Omental fat pad (tissue), 3 donors: ENCODE measurements at regions not wholly inside any gene's neighbourhood (a gene's known extent, or its start where the extent isn't known, plus 50 kb on each side); places are given as distances from the start of the nearest gene placed in this dataset.
"Not testable (repeated sequence)": the region's sequence is repeated elsewhere in the genome, so short reads cannot be mapped to it uniquely, and the experiment has no call there.

Experiments
- ATAC-seq: fragments of 150-250 bp; one replicate; pipeline ENCODE4 v1.9.1; 2016; ENCODE audit warnings: mild to moderate bottlenecking, moderate library complexity; ENCODE audit not compliant: low FRiP score
- DNase-seq: peaks from one replicate; pipeline ENCODE4 v3.0.0-alpha.2; 2019; ENCODE audit warnings: low spot score
- TF ChIP-seq, protein P1 (sequence below), 3 donors: fragments of 450-650 bp; IDR thresholded peaks; one replicate each; pipeline ENCODE4 v1.5.1; 2016 to 2017; ENCODE audit warnings: antibody characterized with exemption in 3 of 3, mild to moderate bottlenecking in 3 of 3, moderate library complexity in 2 of 3

DNA sequence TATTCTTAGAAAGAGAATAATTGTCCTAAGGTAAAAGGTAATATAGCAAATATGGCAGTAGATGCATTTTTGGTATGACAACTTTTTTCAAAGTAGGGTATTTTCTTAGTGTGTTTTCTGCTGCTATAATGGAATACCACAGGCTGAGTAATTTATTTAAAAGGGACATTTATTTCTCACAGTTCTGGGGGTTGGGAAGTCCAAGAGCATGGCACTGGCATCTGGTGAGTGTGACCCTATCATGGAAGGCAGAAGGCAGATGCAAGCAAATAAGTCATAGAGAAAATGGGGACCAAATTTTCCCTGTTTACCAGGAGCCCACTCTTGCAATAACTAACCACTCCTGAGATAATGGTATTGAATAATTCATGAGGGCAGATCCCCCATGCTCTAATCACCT, 922.5 kb upstream of the MAN1A1 start:
- ATAC-seq (no peak), DNase-seq (no peak)
- TF ChIP-seq, protein P1, sequence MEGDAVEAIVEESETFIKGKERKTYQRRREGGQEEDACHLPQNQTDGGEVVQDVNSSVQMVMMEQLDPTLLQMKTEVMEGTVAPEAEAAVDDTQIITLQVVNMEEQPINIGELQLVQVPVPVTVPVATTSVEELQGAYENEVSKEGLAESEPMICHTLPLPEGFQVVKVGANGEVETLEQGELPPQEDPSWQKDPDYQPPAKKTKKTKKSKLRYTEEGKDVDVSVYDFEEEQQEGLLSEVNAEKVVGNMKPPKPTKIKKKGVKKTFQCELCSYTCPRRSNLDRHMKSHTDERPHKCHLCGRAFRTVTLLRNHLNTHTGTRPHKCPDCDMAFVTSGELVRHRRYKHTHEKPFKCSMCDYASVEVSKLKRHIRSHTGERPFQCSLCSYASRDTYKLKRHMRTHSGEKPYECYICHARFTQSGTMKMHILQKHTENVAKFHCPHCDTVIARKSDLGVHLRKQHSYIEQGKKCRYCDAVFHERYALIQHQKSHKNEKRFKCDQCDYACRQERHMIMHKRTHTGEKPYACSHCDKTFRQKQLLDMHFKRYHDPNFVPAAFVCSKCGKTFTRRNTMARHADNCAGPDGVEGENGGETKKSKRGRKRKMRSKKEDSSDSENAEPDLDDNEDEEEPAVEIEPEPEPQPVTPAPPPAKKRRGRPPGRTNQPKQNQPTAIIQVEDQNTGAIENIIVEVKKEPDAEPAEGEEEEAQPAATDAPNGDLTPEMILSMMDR (IDR thresholded peaks at IDR 0.05), result no peak

DNA sequence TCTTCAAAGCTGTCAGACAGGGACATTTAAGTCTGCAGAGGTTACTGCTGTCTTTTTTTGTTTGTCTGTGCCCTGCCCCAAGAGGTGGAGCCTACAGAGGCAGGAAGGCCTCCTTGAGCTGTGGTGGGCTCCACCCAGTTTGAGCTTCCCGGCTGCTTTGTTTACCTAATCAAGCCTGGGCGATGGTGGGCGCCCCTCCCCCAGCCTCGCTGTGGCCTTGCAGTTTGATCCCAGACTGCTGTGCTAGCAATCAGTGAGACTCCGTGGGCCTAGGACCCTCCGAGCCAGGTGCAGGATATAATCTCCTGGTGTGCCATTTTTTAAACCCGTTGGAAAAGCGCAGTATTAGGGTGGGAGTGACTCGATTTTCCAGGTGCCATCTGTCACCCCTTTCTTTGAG, 918.7 kb upstream of the MAN1A1 start:
- DNase-seq, ATAC-seq: not testable (repeated sequence)

DNA sequence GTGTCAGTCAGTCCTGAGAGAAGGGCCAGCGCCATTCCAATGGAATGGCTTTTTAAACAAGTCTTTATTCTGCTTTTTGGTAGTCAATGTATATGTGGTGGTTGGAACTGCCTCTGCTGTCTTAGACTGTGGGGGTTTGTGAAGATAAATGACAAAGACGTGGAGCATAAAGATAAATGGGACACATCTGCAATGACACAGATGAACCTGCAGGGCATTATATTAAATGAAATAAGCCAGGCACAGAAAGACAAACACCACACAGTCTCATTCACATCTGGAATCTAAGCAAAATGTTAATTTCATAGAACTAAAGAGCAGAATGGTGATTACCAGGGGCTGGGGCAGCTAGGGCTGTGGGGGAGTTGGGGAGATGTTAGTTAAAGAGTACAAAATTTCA, 912.8 kb upstream of the MAN1A1 start:
- TF ChIP-seq, protein P1 (IDR thresholded peaks at IDR 0.05), result no peak
- ATAC-seq (no peak), DNase-seq (no peak)

DNA sequence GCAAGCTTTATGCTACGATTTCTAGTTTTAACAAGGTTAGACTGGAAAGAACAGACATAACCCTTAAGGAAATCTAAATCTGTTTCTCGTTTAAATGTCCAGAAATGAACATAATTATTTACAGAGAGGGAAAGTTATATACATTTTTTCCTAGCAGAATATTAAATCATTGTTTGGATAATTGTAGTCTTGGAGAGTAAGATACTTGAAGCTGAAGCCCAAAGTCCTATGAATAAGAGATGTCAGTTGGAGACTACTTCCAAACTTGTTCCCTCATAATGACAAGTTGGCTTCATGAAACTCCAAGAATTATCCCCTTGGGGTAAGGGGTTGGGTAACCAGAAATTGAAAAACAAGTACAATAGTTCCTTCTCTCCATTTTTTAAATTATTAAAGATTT, 911.1 kb upstream of the MAN1A1 start:
- ATAC-seq, result no peak
- TF ChIP-seq, protein P1 (IDR thresholded peaks at IDR 0.05), result no peak
- no peak for DNase-seq

DNA sequence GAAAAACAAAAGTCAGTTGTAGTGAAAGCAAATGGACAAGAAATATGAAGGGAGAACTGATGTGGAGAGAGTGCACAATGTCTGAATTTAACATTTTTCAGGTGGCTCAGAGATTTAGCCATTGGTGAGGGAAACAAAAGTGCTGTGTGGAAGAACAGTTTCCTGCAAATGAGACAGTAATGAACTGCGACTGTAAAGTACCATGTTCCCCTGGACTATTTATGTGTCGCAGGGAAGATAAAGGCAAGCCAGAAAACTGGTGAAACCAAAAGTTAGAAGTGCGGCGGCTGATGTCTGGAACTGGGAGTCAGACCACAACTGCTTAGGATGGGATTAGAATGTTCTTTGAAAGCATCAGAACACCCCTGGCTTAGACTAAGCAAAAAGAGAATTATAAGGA, 905.1 kb upstream of the MAN1A1 start:
- TF ChIP-seq, protein P1 (IDR thresholded peaks at IDR 0.05), result no peak
- DNase-seq (no peak), ATAC-seq (no peak)

DNA sequence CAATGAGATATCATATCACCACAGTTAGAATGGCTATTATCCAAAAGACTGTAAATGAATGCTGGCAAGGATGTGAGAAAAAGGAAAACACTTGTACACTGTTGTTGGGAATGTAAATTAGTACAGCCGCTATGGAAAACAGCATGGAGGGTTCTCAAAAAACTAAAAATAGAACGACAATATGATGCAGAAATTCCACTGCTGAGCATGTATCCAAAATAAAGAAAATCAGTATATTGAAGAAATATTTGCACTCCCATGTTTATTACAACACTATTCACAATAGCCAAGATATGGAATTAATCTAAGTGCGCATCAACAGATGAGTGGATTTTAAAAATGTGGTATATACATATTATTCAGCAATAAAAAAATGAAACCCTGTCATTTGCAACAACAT, 898.9 kb upstream of the MAN1A1 start:
- no peak for ATAC-seq
- TF ChIP-seq, protein P1 (IDR thresholded peaks at IDR 0.05), result no peak

DNA sequence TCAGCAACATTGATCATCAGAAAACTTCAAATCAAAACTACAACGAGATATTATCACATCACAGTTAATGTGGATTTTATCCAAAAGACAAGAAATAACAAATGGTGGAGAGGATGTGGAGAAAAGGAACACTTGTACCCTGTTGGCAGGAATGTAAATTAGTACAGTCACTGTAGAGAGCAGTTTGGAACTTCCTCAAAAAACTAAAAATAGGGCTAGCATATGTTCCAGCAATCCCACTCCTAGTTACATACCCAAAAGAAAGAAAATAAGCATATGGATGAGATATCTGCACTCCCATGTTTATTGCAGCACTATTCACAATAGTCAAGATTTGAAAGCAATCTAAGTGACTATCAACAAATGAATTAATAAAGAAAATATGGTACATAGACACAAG, 887.7 kb upstream of the MAN1A1 start:
- DNase-seq (no peak), ATAC-seq (no peak)
- TF ChIP-seq, protein P1 (IDR thresholded peaks at IDR 0.05), result no peak

More for the DNA sequence above, 898.9 kb upstream of the MAN1A1 start:
- DNase-seq, result no peak

DNA sequence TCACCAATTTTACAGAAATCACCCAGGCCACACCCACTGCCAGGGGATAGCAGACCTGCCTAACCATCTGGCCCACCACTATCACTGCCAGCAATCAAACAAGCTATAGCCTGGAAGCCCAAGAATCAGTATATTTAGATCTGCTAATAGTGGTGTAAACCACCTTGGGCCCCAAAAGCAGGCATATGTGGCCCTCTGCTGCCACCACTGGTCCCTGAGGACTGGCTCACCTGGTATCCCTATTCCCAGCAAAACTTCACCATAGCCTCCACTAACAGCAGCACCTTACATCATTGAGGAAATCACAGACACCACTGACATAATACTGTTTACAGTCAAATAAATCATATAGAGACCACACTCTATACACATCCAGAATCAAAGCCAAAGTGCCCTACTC, 880.4 kb upstream of the MAN1A1 start:
- DNase-seq, result no peak
- ATAC-seq, result no peak
- TF ChIP-seq, protein P1 (IDR thresholded peaks at IDR 0.05), result no peak
